ENCODE measurements at regions not wholly inside any gene's neighbourhood (a gene's known extent, or its start where the extent isn't known, plus 50 kb on each side); places are given as distances from the start of the nearest gene placed in this dataset.

DNA sequence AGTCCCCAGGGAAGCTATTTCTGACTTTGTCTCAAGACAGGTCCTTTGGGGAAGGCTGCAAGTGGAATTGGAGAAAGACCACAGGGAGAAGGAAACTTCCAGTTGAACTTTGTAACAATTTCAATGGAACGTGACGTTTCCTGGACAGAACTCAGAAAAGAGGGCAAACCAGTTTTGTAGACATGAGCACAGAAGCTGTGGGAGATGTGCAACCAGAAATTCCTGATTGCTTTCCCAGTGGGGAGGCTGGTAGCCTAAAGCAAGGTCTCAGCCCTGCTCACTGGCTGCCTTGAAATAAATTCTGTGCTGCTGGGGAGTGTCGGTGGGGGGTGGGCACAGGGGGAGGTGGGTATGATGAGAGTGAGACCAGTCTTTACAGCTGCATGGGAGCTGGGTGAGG, 1206.7 kb upstream of the ADGRL2 start:
- Histone ChIP-seq H3K27ac (no peak overlapping the region), H3K9me3 (peaks cover 2 to 76% (median 66%) of the 10 kb centered on the region in 8 donors), H3K27me3 (replicated peaks in 1 of 7) (no peaks in the 10 kb centered on the region), H3K4me1 (no peaks in the 10 kb centered on the region), H3K4me3 (no peak overlapping the region), H3K36me3 (no peaks in the 10 kb centered on the region)
- no peak for DNase-seq
- TF ChIP-seq, protein P1, sequence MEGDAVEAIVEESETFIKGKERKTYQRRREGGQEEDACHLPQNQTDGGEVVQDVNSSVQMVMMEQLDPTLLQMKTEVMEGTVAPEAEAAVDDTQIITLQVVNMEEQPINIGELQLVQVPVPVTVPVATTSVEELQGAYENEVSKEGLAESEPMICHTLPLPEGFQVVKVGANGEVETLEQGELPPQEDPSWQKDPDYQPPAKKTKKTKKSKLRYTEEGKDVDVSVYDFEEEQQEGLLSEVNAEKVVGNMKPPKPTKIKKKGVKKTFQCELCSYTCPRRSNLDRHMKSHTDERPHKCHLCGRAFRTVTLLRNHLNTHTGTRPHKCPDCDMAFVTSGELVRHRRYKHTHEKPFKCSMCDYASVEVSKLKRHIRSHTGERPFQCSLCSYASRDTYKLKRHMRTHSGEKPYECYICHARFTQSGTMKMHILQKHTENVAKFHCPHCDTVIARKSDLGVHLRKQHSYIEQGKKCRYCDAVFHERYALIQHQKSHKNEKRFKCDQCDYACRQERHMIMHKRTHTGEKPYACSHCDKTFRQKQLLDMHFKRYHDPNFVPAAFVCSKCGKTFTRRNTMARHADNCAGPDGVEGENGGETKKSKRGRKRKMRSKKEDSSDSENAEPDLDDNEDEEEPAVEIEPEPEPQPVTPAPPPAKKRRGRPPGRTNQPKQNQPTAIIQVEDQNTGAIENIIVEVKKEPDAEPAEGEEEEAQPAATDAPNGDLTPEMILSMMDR (IDR thresholded peaks at IDR 0.05 in 8 of 11, conservative IDR thresholded peaks at IDR 0.05 in 3 of 11), result no peak
- WGBS, 5 donors, result 86 to 92% (median 91%) methylated on average over 3 of the region's 3 CpGs
- intact Hi-C loops (cut with DNase I; ENCODE audit: low total_unique reads), result no loop called here

DNA sequence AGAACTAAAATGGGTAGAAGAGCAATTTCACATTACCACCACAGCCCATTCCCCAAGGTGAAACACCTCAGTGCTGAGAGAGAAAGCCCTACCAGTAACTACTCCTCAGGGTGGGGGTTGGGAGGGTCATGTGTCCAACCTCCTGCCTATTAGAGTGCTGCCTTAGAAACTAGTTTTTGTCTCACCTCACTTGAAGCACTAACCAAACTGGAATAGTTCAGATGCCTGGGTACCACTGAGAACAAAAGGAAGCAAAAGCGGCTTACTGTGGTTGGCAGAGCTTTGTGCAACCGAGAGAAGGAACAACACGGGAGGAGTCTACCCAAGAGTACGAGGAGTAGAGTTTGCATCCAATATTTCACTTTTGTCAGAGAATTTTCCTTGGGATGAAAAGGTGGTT, 1207.5 kb upstream of the ADGRL2 start:
- DNase-seq, result no peak
- Histone ChIP-seq H3K27ac (no peak overlapping the region), H3K4me3 (no peak overlapping the region), H3K27me3 (replicated peaks in 1 of 7) (no peaks in the 10 kb centered on the region), H3K4me1 (no peaks in the 10 kb centered on the region), H3K9me3 (peaks cover 2 to 68% (median 60%) of the 10 kb centered on the region in 8 donors), H3K36me3 (no peaks in the 10 kb centered on the region)
- WGBS, 5 donors, result 84 to 93% (median 87%) methylated on average over 4 of the region's 4 CpGs
- intact Hi-C loops (cut with DNase I; ENCODE audit: low total_unique reads), result no loop called here
- TF ChIP-seq, protein P1 (IDR thresholded peaks at IDR 0.05 in 8 of 11, conservative IDR thresholded peaks at IDR 0.05 in 3 of 11), result no peak
- no peak for TF ChIP-seq POLR2A (IDR thresholded peaks at IDR 0.05)
- TF ChIP-seq POLR2AphosphoS5 (IDR thresholded peaks at IDR 0.05), result no peak

DNA sequence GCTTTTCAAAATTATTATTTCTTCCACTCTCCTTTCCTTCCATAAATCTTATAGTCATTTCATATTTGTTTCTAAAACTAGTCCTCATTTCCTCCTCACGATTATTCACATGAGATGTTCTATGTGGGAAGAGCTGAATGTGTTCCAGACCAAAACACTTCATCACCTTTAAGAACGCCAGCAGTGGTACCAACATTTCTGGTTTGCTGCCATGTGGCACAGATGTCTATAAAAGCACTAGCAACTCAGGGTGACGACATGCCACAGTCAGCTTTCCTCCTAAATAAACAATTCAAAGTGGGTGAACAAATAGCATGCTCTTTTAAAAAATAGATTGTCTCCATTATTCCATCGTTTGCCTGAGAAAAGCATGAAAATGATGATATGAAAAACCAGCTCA, 1217.8 kb upstream of the ADGRL2 start:
- DNase-seq, result no peak
- Histone ChIP-seq H3K4me3 (no peak overlapping the region), H3K27me3 (replicated peaks in 1 of 7) (no peaks in the 10 kb centered on the region), H3K36me3 (no peaks in the 10 kb centered on the region), H3K9me3 (peaks cover 0 to 32% (median 23%) of the 10 kb centered on the region in 8 donors), H3K4me1 (no peaks in the 10 kb centered on the region), H3K27ac (no peak overlapping the region)
- WGBS, 5 donors, result 62 to 91% (median 82%) methylated on average over 4 of the region's 4 CpGs
- TF ChIP-seq POLR2A (IDR thresholded peaks at IDR 0.05), result no peak
- TF ChIP-seq, protein P1 (IDR thresholded peaks at IDR 0.05 in 8 of 11, conservative IDR thresholded peaks at IDR 0.05 in 3 of 11), result no peak
- TF ChIP-seq POLR2AphosphoS5 (IDR thresholded peaks at IDR 0.05), result no peak
- intact Hi-C loops (cut with DNase I; ENCODE audit: low total_unique reads), result no loop called here

DNA sequence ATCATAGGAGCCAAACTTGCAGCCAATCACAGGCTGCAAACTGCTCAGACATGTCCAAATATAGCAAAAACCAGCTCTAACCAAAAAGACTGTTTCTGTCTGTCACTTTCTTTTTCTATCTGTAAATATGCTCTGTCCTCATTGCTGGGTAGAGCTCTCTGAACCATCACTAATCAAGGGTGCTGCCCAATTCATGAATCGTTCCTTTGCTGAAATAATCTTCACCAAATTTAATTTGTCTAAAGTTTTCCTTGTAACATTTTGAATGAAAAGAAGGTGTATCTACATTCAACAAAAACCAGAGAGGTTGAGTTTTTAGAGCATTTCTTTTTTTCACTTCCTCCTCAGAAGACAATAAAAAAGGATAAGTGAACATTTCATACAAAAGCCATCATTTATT, 1221.7 kb upstream of the ADGRL2 start:
- TF ChIP-seq, protein P1 (IDR thresholded peaks at IDR 0.05 in 8 of 11, conservative IDR thresholded peaks at IDR 0.05 in 3 of 11), result no peak
- no peak for TF ChIP-seq POLR2AphosphoS5 (IDR thresholded peaks at IDR 0.05)
- intact Hi-C loops (cut with DNase I; ENCODE audit: low total_unique reads), result no loop called here
- WGBS, 5 donors, result 81 to 90% (median 83%) methylated on average over 1 of the region's 1 CpG
- no peak for DNase-seq
- Histone ChIP-seq H3K27ac (no peak overlapping the region), H3K4me1 (no peaks in the 10 kb centered on the region), H3K36me3 (no peaks in the 10 kb centered on the region), H3K4me3 (no peak overlapping the region), H3K27me3 (replicated peaks in 1 of 7) (no peaks in the 10 kb centered on the region), H3K9me3 (peaks cover 0 to 37% (median 20%) of the 10 kb centered on the region in 8 donors)
